DND-41 (cell line): ENCODE measurements at regions not wholly inside any gene's neighbourhood (a gene's known extent, or its start where the extent isn't known, plus 50 kb on each side); places are given as distances from the start of the nearest gene placed in this dataset.

Experiments used
- ATAC-seq: fragments of 200-7000 bp; cut with Tn5 transposase; 3 replicates; pipeline ENCODE4 v1.9.1; 2021; ENCODE audit warnings: low read depth; ENCODE audit not compliant: insufficient read depth
- DNase-seq: peaks from one replicate; pipeline ENCODE4 v3.0.0-alpha.2; 2020
- H2AFZ ChIP-seq: 2 replicates; pipeline ENCODE4 v1.6.0; 2012; ENCODE audit warnings: low read depth, low read length
- H3K27ac ChIP-seq: 2 replicates; pipeline ENCODE4 v1.5.1; 2012; ENCODE audit warnings: low read length, inconsistent platforms
- H3K27me3 ChIP-seq: fragments of 200-600 bp; sonication (generic); 2 replicates; pipeline ENCODE4 v1.6.0; 2012; ENCODE audit warnings: low read length, mild to moderate bottlenecking, inconsistent platforms; ENCODE audit not compliant: insufficient read depth, poor library complexity
- H3K36me3 ChIP-seq: 2 replicates; pipeline ENCODE4 v1.5.1; 2012; ENCODE audit warnings: low read length, inconsistent platforms; ENCODE audit not compliant: insufficient read depth
- H3K4me1 ChIP-seq: 2 replicates; pipeline ENCODE4 v1.5.1; 2012; ENCODE audit warnings: mild to moderate bottlenecking, low read length; ENCODE audit not compliant: insufficient read depth
- H3K4me2 ChIP-seq: 2 replicates; pipeline ENCODE4 v1.6.0; 2012; ENCODE audit warnings: mild to moderate bottlenecking, moderate library complexity, low read length, inconsistent platforms; ENCODE audit not compliant: insufficient read depth
- H3K4me3 ChIP-seq, 2 experiments: fragments of 200-600 bp in 1 of 2; shearing (Covaris generic) in 1 of 2; 2 replicates each; pipeline ENCODE4 v1.5.1; 2012 to 2016; ENCODE audit warnings: inconsistent platforms in 2 of 2, low read length in 2 of 2, mild to moderate bottlenecking in 2 of 2, low read depth in 1 of 2, moderate library complexity in 1 of 2
- H3K79me2 ChIP-seq: 2 replicates; pipeline ENCODE4 v1.6.0; 2012; ENCODE audit warnings: low read length, inconsistent platforms; ENCODE audit not compliant: insufficient read depth
- H3K9ac ChIP-seq: 2 replicates; pipeline ENCODE4 v1.6.0; 2012; ENCODE audit warnings: low read depth, mild to moderate bottlenecking, inconsistent platforms, low read length, moderate library complexity
- H3K9me3 ChIP-seq: 2 replicates; pipeline ENCODE4 v1.5.1; 2012; ENCODE audit warnings: low read length, moderate library complexity, mild to moderate bottlenecking, inconsistent platforms; ENCODE audit not compliant: insufficient read depth, severe bottlenecking
- H4K20me1 ChIP-seq: 2 replicates; pipeline ENCODE4 v1.6.0; 2012; ENCODE audit warnings: low read length; ENCODE audit not compliant: insufficient read depth
- EZH2 ChIP-seq: IDR thresholded peaks from 3 replicates; pipeline ENCODE4 v1.6.1; 2012; ENCODE audit warnings: borderline replicate concordance, low read depth, mild to moderate bottlenecking, moderate library complexity, low read length, inconsistent platforms; ENCODE audit not compliant: severe bottlenecking
- TF ChIP-seq, protein P1 (sequence below): IDR thresholded peaks from 2 replicates; pipeline ENCODE4 v1.5.1; 2012; ENCODE audit warnings: borderline replicate concordance, low read length, moderate library complexity, mild to moderate bottlenecking; ENCODE audit not compliant: poor library complexity, severe bottlenecking; ENCODE audit errors: extremely low read depth

DNA sequence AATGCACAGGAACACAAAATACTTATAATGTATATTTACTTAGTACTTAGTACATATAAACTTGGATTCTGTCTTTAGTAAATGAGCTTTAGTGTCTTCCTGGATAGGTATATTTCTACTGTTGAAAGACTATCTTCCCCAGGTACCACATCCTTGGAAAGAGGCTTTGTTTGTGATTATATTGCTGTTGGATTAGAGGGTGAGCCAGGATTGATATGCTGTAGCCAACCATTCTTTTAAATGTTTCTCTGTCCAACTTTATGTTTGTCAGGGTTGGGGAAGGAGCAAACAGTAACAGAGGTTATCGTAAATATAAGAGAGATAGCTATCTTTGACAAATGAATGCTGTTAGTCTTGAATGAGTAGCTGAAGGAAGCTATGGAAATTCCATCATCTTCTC, 213.2 kb downstream of the SPRY1 start:
- H4K20me1 ChIP-seq = no peaks in the 10 kb centered on the region

DNA sequence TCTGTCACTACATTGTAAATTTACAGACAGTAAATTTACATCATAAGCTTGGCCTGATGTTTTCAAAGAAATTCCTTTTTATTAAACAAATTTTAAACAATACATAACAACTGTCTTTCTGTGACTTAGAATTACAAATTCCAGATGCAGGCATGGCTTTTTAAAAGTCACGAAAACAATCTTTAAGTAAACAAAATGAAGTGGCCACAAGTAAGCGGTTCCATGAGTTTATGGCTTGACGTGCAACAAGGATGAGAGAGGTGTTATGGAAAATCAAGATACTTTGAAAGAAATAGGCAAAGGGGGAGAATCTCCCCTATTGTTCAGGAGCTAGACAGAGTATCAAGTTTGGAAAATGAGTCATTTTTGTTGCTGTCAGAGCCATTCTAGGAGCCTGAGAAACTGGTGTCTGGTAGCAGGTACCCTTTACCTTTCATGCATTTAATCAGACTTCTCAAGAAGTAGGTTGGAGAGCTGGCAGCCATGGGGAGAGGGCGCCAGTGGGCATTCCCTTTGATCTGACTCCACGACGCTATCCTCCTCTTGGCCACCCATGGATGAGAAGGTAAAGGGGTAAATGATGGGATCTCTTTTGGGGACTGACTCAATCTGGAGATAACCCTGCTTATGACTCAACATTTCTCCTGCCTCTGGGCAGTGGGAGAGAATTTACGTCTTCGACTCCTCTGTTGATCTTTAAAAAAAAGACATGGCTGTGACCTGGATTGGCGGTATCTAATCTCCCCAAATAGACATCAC, 217.2 kb downstream of the SPRY1 start:
- ATAC-seq (no peak), DNase-seq (no peak)
- Histone ChIP-seq H2AFZ (no peak overlapping the region), H3K36me3 (no peaks in the 10 kb centered on the region), H3K4me3 (no peak overlapping the region), H3K79me2 (no peaks in the 10 kb centered on the region), H3K4me2 (no peak overlapping the region), H3K27me3 (no peaks in the 10 kb centered on the region), H3K27ac (no peak overlapping the region), H4K20me1 (no peaks in the 10 kb centered on the region), H3K9ac (no peak overlapping the region), H3K4me1 (no peaks in the 10 kb centered on the region), H3K9me3 (no peaks in the 10 kb centered on the region)
- TF ChIP-seq, protein P1, sequence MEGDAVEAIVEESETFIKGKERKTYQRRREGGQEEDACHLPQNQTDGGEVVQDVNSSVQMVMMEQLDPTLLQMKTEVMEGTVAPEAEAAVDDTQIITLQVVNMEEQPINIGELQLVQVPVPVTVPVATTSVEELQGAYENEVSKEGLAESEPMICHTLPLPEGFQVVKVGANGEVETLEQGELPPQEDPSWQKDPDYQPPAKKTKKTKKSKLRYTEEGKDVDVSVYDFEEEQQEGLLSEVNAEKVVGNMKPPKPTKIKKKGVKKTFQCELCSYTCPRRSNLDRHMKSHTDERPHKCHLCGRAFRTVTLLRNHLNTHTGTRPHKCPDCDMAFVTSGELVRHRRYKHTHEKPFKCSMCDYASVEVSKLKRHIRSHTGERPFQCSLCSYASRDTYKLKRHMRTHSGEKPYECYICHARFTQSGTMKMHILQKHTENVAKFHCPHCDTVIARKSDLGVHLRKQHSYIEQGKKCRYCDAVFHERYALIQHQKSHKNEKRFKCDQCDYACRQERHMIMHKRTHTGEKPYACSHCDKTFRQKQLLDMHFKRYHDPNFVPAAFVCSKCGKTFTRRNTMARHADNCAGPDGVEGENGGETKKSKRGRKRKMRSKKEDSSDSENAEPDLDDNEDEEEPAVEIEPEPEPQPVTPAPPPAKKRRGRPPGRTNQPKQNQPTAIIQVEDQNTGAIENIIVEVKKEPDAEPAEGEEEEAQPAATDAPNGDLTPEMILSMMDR = no peak
- TF ChIP-seq EZH2 = no peak

More for the DNA sequence above, 213.2 kb downstream of the SPRY1 start:
- ATAC-seq (no peak), DNase-seq (no peak)
- no peak for TF ChIP-seq EZH2
- TF ChIP-seq, protein P1 = no peak
- H3K9ac ChIP-seq = no peak overlapping the region
- no peak overlapping the region for H3K4me3 ChIP-seq
- H3K36me3 ChIP-seq = no peaks in the 10 kb centered on the region
- H3K27me3 ChIP-seq = no peaks in the 10 kb centered on the region
- H3K4me1 ChIP-seq = peaks cover 8% of the 10 kb centered on the region
- H3K4me2 ChIP-seq = no peak overlapping the region
- H3K79me2 ChIP-seq = no peaks in the 10 kb centered on the region
- H3K27ac ChIP-seq = no peak overlapping the region
- no peak overlapping the region for H2AFZ ChIP-seq
- H3K9me3 ChIP-seq = no peaks in the 10 kb centered on the region

DNA sequence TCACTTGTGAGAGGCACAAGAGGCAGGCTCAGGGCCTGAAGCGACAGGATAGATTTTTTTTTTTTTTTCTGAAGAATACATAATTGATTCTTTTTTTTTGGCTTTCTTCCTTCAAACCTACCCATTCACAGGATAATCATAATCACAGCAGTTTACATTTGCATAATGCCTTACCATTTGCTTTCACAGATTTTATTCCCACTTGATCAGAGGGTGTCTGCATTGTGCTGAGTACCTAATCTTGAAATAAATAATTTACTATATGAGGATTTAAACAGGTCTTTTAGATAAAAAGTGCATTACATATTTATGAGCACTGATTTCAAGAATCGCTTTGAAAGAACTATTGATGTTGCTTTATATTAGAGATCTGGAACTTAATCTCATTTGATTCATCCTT, 219.3 kb downstream of the SPRY1 start:
- no peaks in the 10 kb centered on the region for H3K79me2 ChIP-seq
- ATAC-seq = no peak
- H3K27me3 ChIP-seq = no peaks in the 10 kb centered on the region
- no peak overlapping the region for H3K9ac ChIP-seq
- H4K20me1 ChIP-seq = no peaks in the 10 kb centered on the region
- H3K36me3 ChIP-seq = no peaks in the 10 kb centered on the region
- no peak overlapping the region for H3K27ac ChIP-seq
- H3K4me2 ChIP-seq = no peak overlapping the region
- H2AFZ ChIP-seq = no peak overlapping the region
- TF ChIP-seq EZH2 = no peak
- TF ChIP-seq, protein P1 = no peak
- H3K4me3 ChIP-seq = no peak overlapping the region
- no peak for DNase-seq
- H3K9me3 ChIP-seq = no peaks in the 10 kb centered on the region
- no peaks in the 10 kb centered on the region for H3K4me1 ChIP-seq
